HG03571 (cell line): ENCODE measurements at regions not wholly inside any gene's neighbourhood (a gene's known extent, or its start where the extent isn't known, plus 50 kb on each side); places are given as distances from the start of the nearest gene placed in this dataset.
A peak's percentile ranks its signal among the peaks of the same experiment; 100 is the strongest.

Experiments
- ATAC-seq: cut with Tn5 transposase; IDR thresholded peaks from one replicate; pipeline ENCODE4 v1.9.1; 2021; ENCODE audit not compliant: unreplicated experiment

- ATAC-seq, result peak; percentile 93
Observed at GRCh38 chr2:41736105-41736567, 311.7 kb upstream of the PKDCC start.

- ATAC-seq, result peak; percentile 48
Observed at GRCh38 chr2:41736586-41736985, 311.2 kb upstream of the PKDCC start.

GRCh38 chr2:41737888-41738287 lies 309.9 kb upstream of the PKDCC start:
- ATAC-seq, result no peak

GRCh38 chr2:41741951-41742595 lies 305.7 kb upstream of the PKDCC start:
- ATAC-seq, result peak; percentile 99

GRCh38 chr2:41743324-41743723 lies 304.5 kb upstream of the PKDCC start:
- ATAC-seq, result no peak

GRCh38 chr2:41750829-41751228 lies 297.0 kb upstream of the PKDCC start:
- no peak for ATAC-seq

- no peak for ATAC-seq
Observed at GRCh38 chr2:41759880-41760279, 287.9 kb upstream of the PKDCC start.

- ATAC-seq, result no peak
Observed at GRCh38 chr2:41763141-41763540, 284.7 kb upstream of the PKDCC start.

- no peak for ATAC-seq
Observed at GRCh38 chr2:41764131-41764530, 283.7 kb upstream of the PKDCC start.

GRCh38 chr2:41764919-41765318 lies 282.9 kb upstream of the PKDCC start:
- no peak for ATAC-seq

- ATAC-seq, result no peak
Observed at GRCh38 chr2:41768310-41768709, 279.5 kb upstream of the PKDCC start.

GRCh38 chr2:41771710-41772109 lies 276.1 kb upstream of the PKDCC start:
- ATAC-seq, result no peak

- no peak for ATAC-seq
Observed at GRCh38 chr2:41772697-41773096, 275.1 kb upstream of the PKDCC start.

GRCh38 chr2:41774011-41774605 lies 273.7 kb upstream of the PKDCC start:
- ATAC-seq, result no peak

GRCh38 chr2:41775366-41776025 lies 272.3 kb upstream of the PKDCC start:
- ATAC-seq, result no peak

- ATAC-seq, result no peak
Observed at GRCh38 chr2:41779888-41780287, 267.9 kb upstream of the PKDCC start.

- peak; percentile 63 for ATAC-seq
Observed at GRCh38 chr2:41782306-41783158, 265.3 kb upstream of the PKDCC start.

- no peak for ATAC-seq
Observed at GRCh38 chr2:41784496-41784895, 263.3 kb upstream of the PKDCC start.

- no peak for ATAC-seq
Observed at GRCh38 chr2:41785251-41786022, 262.4 kb upstream of the PKDCC start.

- no peak for ATAC-seq
Observed at GRCh38 chr2:41791523-41791922, 256.3 kb upstream of the PKDCC start.

GRCh38 chr2:41803361-41803760 lies 244.5 kb upstream of the PKDCC start:
- ATAC-seq, result no peak
